ENCODE measurements at regions not wholly inside any gene's neighbourhood (a gene's known extent, or its start where the extent isn't known, plus 50 kb on each side); places are given as distances from the start of the nearest gene placed in this dataset.

DNA sequence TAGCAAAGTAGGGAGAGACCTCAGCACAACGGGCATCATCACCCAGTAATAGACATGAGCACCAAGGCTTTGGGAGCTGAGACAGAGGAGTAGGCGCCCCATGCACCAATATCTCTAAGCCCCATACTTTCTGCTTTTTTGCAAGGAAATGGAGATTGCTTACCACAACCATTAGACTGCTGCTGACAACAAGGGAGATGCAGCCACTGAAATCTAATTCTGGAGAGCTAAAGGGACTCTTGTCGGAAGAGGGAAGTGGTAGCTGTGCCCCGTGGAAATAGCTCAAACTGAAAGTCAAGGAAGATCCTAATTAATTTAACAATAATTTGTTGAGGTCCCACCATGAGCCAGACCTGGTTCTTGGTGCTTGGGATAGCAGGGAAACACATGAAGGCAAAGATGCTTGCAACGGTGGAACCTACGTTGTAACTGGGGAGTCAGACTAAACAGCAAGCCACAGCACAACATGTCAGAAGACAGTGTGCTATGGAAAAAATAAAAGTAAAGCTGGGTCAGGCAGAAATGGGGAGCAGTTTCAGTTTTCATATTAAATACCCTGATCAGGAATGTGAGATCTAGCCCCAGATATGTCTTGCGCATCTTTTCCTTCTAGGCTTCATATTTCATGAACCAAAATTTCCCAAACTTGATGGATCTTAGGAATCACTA lies 1131.0 kb downstream of the BCL11B start:
- Histone ChIP-seq H3K36me3 (no peaks in the 10 kb centered on the region), H3K27ac (no peak overlapping the region), H3K27me3 (replicated peaks; ENCODE audit: insufficient read depth) (no peaks in the 10 kb centered on the region), H3K4me3 (no peak overlapping the region), H3K4me1 (ENCODE audit: control insufficient read depth in 1 of 2, low read depth in 2 of 2) (peaks cover 0 to 5% of the 10 kb centered on the region in 2 donors), H3K9me3 (no peaks in the 10 kb centered on the region)
- ATAC-seq (ENCODE audit: insufficient number of reproducible peaks, low FRiP score, low read depth), result no peak
- DNase-seq (ENCODE audit: low spot score), result no peak
- TF ChIP-seq, protein P1, sequence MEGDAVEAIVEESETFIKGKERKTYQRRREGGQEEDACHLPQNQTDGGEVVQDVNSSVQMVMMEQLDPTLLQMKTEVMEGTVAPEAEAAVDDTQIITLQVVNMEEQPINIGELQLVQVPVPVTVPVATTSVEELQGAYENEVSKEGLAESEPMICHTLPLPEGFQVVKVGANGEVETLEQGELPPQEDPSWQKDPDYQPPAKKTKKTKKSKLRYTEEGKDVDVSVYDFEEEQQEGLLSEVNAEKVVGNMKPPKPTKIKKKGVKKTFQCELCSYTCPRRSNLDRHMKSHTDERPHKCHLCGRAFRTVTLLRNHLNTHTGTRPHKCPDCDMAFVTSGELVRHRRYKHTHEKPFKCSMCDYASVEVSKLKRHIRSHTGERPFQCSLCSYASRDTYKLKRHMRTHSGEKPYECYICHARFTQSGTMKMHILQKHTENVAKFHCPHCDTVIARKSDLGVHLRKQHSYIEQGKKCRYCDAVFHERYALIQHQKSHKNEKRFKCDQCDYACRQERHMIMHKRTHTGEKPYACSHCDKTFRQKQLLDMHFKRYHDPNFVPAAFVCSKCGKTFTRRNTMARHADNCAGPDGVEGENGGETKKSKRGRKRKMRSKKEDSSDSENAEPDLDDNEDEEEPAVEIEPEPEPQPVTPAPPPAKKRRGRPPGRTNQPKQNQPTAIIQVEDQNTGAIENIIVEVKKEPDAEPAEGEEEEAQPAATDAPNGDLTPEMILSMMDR (IDR thresholded peaks at IDR 0.05), result no peak

DNA sequence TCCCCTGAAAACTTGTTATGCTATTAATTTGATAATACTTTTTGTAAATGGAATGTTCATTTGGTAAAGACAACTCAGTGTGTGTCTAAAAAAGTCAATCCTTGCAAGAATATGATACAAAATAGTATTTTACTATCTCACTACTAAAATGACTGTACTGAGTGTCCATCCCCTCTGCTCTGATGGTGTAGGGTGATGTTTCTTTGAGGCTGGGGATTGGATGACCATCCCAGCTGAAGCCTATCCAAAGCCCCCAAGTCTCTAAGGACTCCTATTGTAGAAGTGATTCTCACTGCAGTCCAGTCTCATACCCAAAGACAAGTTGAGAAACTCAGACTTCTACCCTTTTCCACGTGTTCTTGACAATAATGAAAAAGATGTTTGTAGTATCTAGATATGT lies 1128.4 kb downstream of the BCL11B start:
- no peak for ATAC-seq (ENCODE audit: insufficient number of reproducible peaks, low FRiP score, low read depth)
- Histone ChIP-seq H3K9me3 (no peaks in the 10 kb centered on the region), H3K27ac (no peak overlapping the region), H3K36me3 (no peaks in the 10 kb centered on the region), H3K4me1 (ENCODE audit: control insufficient read depth in 1 of 2, low read depth in 2 of 2) (peaks cover 0 to 5% of the 10 kb centered on the region in 2 donors), H3K4me3 (no peak overlapping the region), H3K27me3 (replicated peaks; ENCODE audit: insufficient read depth) (no peaks in the 10 kb centered on the region)
- TF ChIP-seq, protein P1 (IDR thresholded peaks at IDR 0.05), result no peak
- no peak for DNase-seq (ENCODE audit: low spot score)

DNA sequence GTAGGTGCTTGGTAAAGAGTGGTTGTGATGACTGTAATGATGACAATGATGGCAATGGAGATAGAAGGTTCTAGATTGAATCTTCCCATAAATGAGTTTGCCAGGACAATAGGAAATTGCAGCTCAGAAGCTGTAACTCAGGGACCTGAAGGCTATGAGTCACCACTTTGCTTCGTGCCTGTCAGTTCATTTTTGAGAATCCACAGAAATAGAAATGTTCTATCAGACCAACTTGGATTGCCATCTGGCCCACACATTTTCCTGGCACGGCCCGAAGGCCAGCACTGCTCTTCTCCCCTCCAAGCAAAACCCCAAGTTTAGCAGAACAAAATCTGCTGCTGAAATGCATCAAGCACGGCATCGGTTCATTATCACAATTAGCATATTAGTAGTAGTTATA lies 1127.0 kb downstream of the BCL11B start:
- Histone ChIP-seq H3K9me3 (no peaks in the 10 kb centered on the region), H3K27ac (no peak overlapping the region), H3K36me3 (no peaks in the 10 kb centered on the region), H3K4me1 (ENCODE audit: control insufficient read depth in 1 of 2, low read depth in 2 of 2) (peaks cover 0 to 5% of the 10 kb centered on the region in 2 donors), H3K27me3 (replicated peaks; ENCODE audit: insufficient read depth) (no peaks in the 10 kb centered on the region), H3K4me3 (no peak overlapping the region)
- TF ChIP-seq, protein P1 (IDR thresholded peaks at IDR 0.05), result no peak
- ATAC-seq (ENCODE audit: insufficient number of reproducible peaks, low FRiP score, low read depth), result no peak
- no peak for DNase-seq (ENCODE audit: low spot score)

DNA sequence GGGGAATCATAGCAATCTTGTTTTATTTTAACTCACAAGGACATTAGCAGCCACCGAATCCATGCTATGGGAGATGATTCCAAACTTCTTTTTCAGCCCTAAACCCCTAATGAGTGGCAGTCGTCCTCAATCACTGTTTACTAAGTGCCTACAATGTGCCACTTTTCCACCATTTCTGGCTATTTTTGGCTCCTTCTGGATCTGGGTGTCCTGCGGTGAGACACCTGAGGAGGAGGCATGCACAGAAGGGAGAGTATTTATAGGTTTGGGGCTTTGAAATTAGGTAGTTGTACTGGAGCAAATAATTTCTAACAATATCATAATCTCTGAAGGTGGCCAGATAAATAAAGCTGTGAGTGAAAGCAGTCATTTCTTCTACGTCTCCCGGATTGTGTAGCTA lies 1125.6 kb downstream of the BCL11B start:
- no peak overlapping the region for H3K4me3 ChIP-seq
- no peaks in the 10 kb centered on the region for H3K27me3 ChIP-seq (replicated peaks; ENCODE audit: insufficient read depth)
- no peak overlapping the region for H3K27ac ChIP-seq
- TF ChIP-seq, protein P1 (IDR thresholded peaks at IDR 0.05), result no peak
- no peaks in the 10 kb centered on the region for H3K9me3 ChIP-seq
- ATAC-seq (ENCODE audit: insufficient number of reproducible peaks, low FRiP score, low read depth) (no peak), DNase-seq (ENCODE audit: low spot score) (no peak)
- no peaks in the 10 kb centered on the region for H3K36me3 ChIP-seq
- H3K4me1 ChIP-seq (ENCODE audit: control insufficient read depth in 1 of 2, low read depth in 2 of 2), result peaks cover 0 to 5% of the 10 kb centered on the region in 2 donors

DNA sequence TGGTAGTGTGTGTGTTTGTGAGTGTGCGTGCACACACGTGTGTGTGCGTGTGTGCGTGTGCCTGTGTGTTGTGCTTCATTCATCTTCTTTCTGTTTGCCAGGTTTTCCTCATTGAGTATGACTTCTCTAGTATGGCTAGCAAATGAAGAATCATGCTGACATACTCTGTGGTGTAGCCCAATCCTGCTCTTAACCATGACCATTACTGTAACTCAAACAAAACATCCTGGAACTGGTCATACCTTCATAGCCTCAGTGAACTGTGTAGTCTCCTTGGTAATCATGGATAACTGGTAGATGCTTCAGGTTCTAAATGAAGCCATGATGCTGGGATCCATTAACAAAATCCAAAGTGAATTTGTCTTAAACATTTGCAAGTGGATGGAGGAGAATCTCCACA lies 1117.7 kb downstream of the BCL11B start:
- Histone ChIP-seq H3K36me3 (no peaks in the 10 kb centered on the region), H3K9me3 (no peaks in the 10 kb centered on the region), H3K4me3 (no peak overlapping the region), H3K27ac (no peak overlapping the region), H3K4me1 (ENCODE audit: control insufficient read depth in 1 of 2, low read depth in 2 of 2) (no peaks in the 10 kb centered on the region), H3K27me3 (replicated peaks; ENCODE audit: insufficient read depth) (no peaks in the 10 kb centered on the region)
- TF ChIP-seq, protein P1 (IDR thresholded peaks at IDR 0.05), result no peak
- DNase-seq (ENCODE audit: low spot score), result no peak
- no peak for ATAC-seq (ENCODE audit: insufficient number of reproducible peaks, low FRiP score, low read depth)
